ENCODE measurements at regions not wholly inside any gene's neighbourhood (a gene's known extent, or its start where the extent isn't known, plus 50 kb on each side); places are given as distances from the start of the nearest gene placed in this dataset.

DNA sequence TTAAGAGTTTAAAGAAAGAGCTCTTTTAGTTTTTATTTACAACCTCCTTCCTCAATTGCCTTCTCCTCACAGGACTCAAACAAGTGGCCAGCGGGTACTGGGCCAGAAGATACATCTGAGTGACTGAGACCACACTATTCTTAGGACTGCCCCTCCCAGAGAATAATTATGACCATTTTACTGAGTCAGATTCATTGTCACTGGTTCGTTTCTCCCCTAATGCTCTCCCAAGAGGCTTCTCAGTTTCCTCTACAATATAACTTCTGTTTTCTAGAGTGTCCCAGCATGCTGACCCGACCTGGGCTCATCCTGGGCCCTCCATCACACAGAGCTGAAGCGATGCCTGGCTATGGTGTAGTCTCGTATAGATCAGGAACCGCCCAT is 279.9 kb downstream of the CD83 start:
- POLR2A ChIA-PET: no interaction called here
- SMC1A ChIA-PET (ENCODE audit: uncharacterized antibody, unreplicated experiment): interaction anchor here (0.6 to 1.1 kb wide), 3 partner anchors 10 to 184 kb away, joined by 3 to 4 read pairs (median 3); no protein-coding TSS in a partner anchor

More for the DNA sequence above, 279.9 kb downstream of the CD83 start:
- DNase-seq (ENCODE audit: low read depth, low spot score) (no peak), ATAC-seq (no peak), FAIRE-seq (no peak)
- H3K27me3 ChIP-seq (replicated peaks in 1 of 2; ENCODE audit: control insufficient read depth in 2 of 2, insufficient read depth in 2 of 2, low read length in 1 of 2): peaks cover 0 to 2% of the 10 kb centered on the region in 2 experiments; a peak in 1 of 4 replicates
- no peaks in the 10 kb centered on the region for H3K9me3 ChIP-seq (replicated peaks; ENCODE audit: control insufficient read depth, insufficient read depth, low read length)
- intact Hi-C loops (cut with micrococcal nuclease; ENCODE audit: unreplicated experiment) (no loop called here), in situ Hi-C loops (cut with MboI) (no loop called here)
- TF ChIP-seq TCF12 (IDR thresholded peaks at IDR 0.05; ENCODE audit: low read depth, low read length) (no peak), CEBPB (IDR thresholded peaks at IDR 0.05; ENCODE audit: borderline replicate concordance in 1 of 2, low read depth in 2 of 2, low read length in 2 of 2) (no peak), EP300 (IDR thresholded peaks at IDR 0.05; ENCODE audit: borderline replicate concordance in 1 of 2, control insufficient read depth in 1 of 2, low read depth in 2 of 2, low read length in 2 of 2) (no peak), RFX5 (IDR thresholded peaks at IDR 0.05; ENCODE audit: low read depth, low read length) (no peak), PAX8 (IDR thresholded peaks at IDR 0.05) (no peak), GATAD2B (conservative IDR thresholded peaks at IDR 0.05; ENCODE audit: low read depth) (no peak), RAD51 (IDR thresholded peaks at IDR 0.05) (no peak), NR2C1 (IDR thresholded peaks at IDR 0.05) (no peak), RAD21 (IDR thresholded peaks at IDR 0.05; ENCODE audit: insufficient read depth, low read depth, low read length) (no peak), STAT1 (conservative IDR thresholded peaks at IDR 0.05) (no peak), JUNB (IDR thresholded peaks at IDR 0.05) (no peak)
- TF ChIP-seq, protein P1, sequence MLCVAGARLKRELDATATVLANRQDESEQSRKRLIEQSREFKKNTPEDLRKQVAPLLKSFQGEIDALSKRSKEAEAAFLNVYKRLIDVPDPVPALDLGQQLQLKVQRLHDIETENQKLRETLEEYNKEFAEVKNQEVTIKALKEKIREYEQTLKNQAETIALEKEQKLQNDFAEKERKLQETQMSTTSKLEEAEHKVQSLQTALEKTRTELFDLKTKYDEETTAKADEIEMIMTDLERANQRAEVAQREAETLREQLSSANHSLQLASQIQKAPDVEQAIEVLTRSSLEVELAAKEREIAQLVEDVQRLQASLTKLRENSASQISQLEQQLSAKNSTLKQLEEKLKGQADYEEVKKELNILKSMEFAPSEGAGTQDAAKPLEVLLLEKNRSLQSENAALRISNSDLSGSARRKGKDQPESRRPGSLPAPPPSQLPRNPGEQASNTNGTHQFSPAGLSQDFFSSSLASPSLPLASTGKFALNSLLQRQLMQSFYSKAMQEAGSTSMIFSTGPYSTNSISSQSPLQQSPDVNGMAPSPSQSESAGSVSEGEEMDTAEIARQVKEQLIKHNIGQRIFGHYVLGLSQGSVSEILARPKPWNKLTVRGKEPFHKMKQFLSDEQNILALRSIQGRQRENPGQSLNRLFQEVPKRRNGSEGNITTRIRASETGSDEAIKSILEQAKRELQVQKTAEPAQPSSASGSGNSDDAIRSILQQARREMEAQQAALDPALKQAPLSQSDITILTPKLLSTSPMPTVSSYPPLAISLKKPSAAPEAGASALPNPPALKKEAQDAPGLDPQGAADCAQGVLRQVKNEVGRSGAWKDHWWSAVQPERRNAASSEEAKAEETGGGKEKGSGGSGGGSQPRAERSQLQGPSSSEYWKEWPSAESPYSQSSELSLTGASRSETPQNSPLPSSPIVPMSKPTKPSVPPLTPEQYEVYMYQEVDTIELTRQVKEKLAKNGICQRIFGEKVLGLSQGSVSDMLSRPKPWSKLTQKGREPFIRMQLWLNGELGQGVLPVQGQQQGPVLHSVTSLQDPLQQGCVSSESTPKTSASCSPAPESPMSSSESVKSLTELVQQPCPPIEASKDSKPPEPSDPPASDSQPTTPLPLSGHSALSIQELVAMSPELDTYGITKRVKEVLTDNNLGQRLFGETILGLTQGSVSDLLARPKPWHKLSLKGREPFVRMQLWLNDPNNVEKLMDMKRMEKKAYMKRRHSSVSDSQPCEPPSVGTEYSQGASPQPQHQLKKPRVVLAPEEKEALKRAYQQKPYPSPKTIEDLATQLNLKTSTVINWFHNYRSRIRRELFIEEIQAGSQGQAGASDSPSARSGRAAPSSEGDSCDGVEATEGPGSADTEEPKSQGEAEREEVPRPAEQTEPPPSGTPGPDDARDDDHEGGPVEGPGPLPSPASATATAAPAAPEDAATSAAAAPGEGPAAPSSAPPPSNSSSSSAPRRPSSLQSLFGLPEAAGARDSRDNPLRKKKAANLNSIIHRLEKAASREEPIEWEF (IDR thresholded peaks at IDR 0.05; ENCODE audit: insufficient replicate concordance, low read depth, low read length): no peak
- TF ChIP-seq, protein P2, sequence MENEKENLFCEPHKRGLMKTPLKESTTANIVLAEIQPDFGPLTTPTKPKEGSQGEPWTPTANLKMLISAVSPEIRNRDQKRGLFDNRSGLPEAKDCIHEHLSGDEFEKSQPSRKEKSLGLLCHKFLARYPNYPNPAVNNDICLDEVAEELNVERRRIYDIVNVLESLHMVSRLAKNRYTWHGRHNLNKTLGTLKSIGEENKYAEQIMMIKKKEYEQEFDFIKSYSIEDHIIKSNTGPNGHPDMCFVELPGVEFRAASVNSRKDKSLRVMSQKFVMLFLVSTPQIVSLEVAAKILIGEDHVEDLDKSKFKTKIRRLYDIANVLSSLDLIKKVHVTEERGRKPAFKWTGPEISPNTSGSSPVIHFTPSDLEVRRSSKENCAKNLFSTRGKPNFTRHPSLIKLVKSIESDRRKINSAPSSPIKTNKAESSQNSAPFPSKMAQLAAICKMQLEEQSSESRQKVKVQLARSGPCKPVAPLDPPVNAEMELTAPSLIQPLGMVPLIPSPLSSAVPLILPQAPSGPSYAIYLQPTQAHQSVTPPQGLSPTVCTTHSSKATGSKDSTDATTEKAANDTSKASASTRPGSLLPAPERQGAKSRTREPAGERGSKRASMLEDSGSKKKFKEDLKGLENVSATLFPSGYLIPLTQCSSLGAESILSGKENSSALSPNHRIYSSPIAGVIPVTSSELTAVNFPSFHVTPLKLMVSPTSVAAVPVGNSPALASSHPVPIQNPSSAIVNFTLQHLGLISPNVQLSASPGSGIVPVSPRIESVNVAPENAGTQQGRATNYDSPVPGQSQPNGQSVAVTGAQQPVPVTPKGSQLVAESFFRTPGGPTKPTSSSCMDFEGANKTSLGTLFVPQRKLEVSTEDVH (IDR thresholded peaks at IDR 0.05; ENCODE audit: low read depth, partially characterized antibody): no peak
- BruUV-seq (replicated peaks): no TSS peak
- H3K4me2 ChIP-seq (ENCODE audit: control insufficient read depth, insufficient read depth): no peak overlapping the region
- H2AFZ ChIP-seq (ENCODE audit: control insufficient read depth, low read depth, low read length): no peak overlapping the region
- H4K20me1 ChIP-seq (ENCODE audit: control insufficient read depth, insufficient read depth): no peaks in the 10 kb centered on the region
- H3K4me1 ChIP-seq (ENCODE audit: control insufficient read depth, insufficient read depth, low read length): no peaks in the 10 kb centered on the region
- H3K79me2 ChIP-seq (ENCODE audit: control insufficient read depth, insufficient read depth, low read length): no peaks in the 10 kb centered on the region
- no peak overlapping the region for H3K27ac ChIP-seq (ENCODE audit: control insufficient read depth, insufficient read depth)
- WGBS (ENCODE audit: insufficient coverage, insufficient replicate concordance, low lambda C conversion rate, missing lambda C conversion rate): 46% methylated on average over 6 of the region's 6 CpGs
- RAD21 ChIA-PET (ENCODE audit: unreplicated experiment): no interaction called here
- no peaks in the 10 kb centered on the region for H3K36me3 ChIP-seq (ENCODE audit: control insufficient read depth in 2 of 2, insufficient read depth in 2 of 2, low read length in 1 of 2)
- no peak overlapping the region for H3K9ac ChIP-seq (ENCODE audit: control insufficient read depth, insufficient read depth, low read length)
- H3K4me3 ChIP-seq: no peak overlapping the region
- CTCF ChIA-PET: no interaction called here

All from GM12878 (cell line).